Kidney (tissue), 13 donors: ENCODE measurements at regions not wholly inside any gene's neighbourhood (a gene's known extent, or its start where the extent isn't known, plus 50 kb on each side); places are given as distances from the start of the nearest gene placed in this dataset.

Source experiments
- DNase-seq, 5 donors: peaks; one replicate each; pipeline ENCODE4 v3.0.0-alpha.2; 2013 to 2020
- FAIRE-seq: peaks from 2 replicates; lab custom pipeline; 2012; peaks lifted over from hg19 to GRCh38; lab: Jason Lieb, UNC
- H3K27ac ChIP-seq, 2 donors: one replicate each; pipeline ENCODE4 v1.7.0; 2013; ENCODE audit warnings: low read depth in 2 of 2, low read length in 2 of 2, inconsistent platforms in 1 of 2
- H3K27me3 ChIP-seq: one replicate; pipeline ENCODE4 v1.7.1; 2013; ENCODE audit warnings: low read length, inconsistent platforms; ENCODE audit not compliant: control insufficient read depth, insufficient read depth
- H3K36me3 ChIP-seq, 3 donors: one replicate each; pipeline versions ENCODE4 v1.7.0 to v1.7.1; 2013; ENCODE audit warnings: low read length in 3 of 3, control low read depth in 1 of 3, inconsistent platforms in 1 of 3; ENCODE audit not compliant: insufficient read depth in 3 of 3, control insufficient read depth in 2 of 3
- H3K4me1 ChIP-seq, 3 donors: one replicate each; pipeline versions ENCODE4 v1.7.0 to v1.7.1; 2013; ENCODE audit warnings: low read length in 3 of 3, inconsistent platforms in 1 of 3, low read depth in 1 of 3; ENCODE audit not compliant: control insufficient read depth in 2 of 3, insufficient read depth in 2 of 3
- H3K4me3 ChIP-seq, 3 donors: one replicate each; pipeline versions ENCODE4 v1.7.0 to v1.8.1; 2013; ENCODE audit warnings: low read length in 3 of 3, control low read depth in 1 of 3, inconsistent platforms in 1 of 3
- H3K9ac ChIP-seq, 3 donors: one replicate each; pipeline versions ENCODE4 v1.7.0 to v1.7.1; 2013; ENCODE audit warnings: low read length in 3 of 3, control low read depth in 1 of 3, inconsistent platforms in 1 of 3
- H3K9me3 ChIP-seq, 3 donors: one replicate each; pipeline versions ENCODE4 v1.7.0 to v1.7.1; 2013; ENCODE audit warnings: low read length in 3 of 3, control low read depth in 1 of 3, inconsistent platforms in 1 of 3; ENCODE audit not compliant: control insufficient read depth in 2 of 3, insufficient read depth in 1 of 3
- intact Hi-C: fragments of 100-400 bp; cut with DNase I; formaldehyde crosslinking; loops from one replicate; pipeline ENCODE4 v1.11.1; 2022
- TF ChIP-seq, protein P1 (sequence below): IDR thresholded peaks from 3 replicates; pipeline ENCODE4 v1.5.1; 2012; ENCODE audit warnings: mild to moderate bottlenecking, moderate library complexity, borderline replicate concordance; ENCODE audit not compliant: insufficient read depth; ENCODE audit errors: extremely low read depth
- donor health status: control.
- donor health status: control.
- donor health status: control.
- donor health status: control.
- donor health status: control.
- donor health status: DM: yes; HTN: yes; CAD: no.
- donor health status: Normal renal cell carcinoma (clear cell type).

DNA sequence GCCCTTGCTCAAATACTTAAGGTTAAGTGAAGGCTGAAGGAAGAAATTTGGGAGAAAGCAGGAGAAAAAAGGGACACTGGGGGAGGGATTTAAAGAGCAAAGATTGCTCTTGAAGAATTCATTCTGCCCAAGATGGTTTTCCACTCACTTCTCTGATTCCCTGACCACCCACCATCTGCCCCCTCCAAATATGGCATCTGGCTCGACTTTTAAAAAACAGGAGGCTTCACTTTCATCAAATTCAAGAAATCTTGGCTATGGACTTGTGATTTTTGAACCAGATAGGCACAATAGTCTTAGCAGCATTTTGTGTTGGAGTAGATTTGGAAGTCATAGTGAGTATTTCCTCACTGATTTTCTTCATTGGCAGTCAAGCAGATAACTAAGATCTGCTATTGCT, 574.4 kb upstream of the SUCLG2 start:
- TF ChIP-seq, protein P1, sequence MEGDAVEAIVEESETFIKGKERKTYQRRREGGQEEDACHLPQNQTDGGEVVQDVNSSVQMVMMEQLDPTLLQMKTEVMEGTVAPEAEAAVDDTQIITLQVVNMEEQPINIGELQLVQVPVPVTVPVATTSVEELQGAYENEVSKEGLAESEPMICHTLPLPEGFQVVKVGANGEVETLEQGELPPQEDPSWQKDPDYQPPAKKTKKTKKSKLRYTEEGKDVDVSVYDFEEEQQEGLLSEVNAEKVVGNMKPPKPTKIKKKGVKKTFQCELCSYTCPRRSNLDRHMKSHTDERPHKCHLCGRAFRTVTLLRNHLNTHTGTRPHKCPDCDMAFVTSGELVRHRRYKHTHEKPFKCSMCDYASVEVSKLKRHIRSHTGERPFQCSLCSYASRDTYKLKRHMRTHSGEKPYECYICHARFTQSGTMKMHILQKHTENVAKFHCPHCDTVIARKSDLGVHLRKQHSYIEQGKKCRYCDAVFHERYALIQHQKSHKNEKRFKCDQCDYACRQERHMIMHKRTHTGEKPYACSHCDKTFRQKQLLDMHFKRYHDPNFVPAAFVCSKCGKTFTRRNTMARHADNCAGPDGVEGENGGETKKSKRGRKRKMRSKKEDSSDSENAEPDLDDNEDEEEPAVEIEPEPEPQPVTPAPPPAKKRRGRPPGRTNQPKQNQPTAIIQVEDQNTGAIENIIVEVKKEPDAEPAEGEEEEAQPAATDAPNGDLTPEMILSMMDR, result no peak
- H3K36me3 ChIP-seq, result no peaks in the 10 kb centered on the region
- H3K27me3 ChIP-seq, result no peaks in the 10 kb centered on the region
- FAIRE-seq (no peak), DNase-seq (no peak)
- intact Hi-C loops, result no loop called here
- H3K9me3 ChIP-seq, result no peaks in the 10 kb centered on the region
- no peak overlapping the region for H3K4me3 ChIP-seq
- no peak overlapping the region for H3K9ac ChIP-seq
- H3K4me1 ChIP-seq, result no peaks in the 10 kb centered on the region
- H3K27ac ChIP-seq, result no peak overlapping the region

DNA sequence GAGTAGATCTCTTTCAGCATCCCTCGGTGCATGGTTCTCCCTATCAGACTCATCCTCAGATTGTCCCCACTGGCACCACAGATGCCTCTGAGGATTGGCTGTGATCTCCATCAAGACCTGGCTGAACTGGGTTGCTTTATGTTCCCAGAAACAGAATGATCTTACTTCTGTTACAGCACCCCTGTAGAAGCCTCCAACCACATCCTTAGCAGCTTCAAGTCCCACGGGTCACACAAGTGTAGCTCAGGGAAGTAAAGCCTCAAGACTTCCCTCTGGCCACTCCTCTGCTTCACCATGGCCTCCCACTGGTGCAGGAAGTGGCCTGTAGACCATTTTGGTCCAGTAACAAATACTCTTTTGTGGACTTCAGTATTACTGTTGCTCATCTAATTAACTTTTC, 566.4 kb upstream of the SUCLG2 start:
- Histone ChIP-seq H3K4me1 (no peaks in the 10 kb centered on the region), H3K4me3 (no peak overlapping the region), H3K9ac (no peak overlapping the region), H3K27me3 (no peaks in the 10 kb centered on the region), H3K9me3 (no peaks in the 10 kb centered on the region), H3K27ac (no peak overlapping the region), H3K36me3 (no peaks in the 10 kb centered on the region)
- FAIRE-seq, result no peak
- no peak for DNase-seq
- TF ChIP-seq, protein P1, result no peak
- intact Hi-C loops, result no loop called here

DNA sequence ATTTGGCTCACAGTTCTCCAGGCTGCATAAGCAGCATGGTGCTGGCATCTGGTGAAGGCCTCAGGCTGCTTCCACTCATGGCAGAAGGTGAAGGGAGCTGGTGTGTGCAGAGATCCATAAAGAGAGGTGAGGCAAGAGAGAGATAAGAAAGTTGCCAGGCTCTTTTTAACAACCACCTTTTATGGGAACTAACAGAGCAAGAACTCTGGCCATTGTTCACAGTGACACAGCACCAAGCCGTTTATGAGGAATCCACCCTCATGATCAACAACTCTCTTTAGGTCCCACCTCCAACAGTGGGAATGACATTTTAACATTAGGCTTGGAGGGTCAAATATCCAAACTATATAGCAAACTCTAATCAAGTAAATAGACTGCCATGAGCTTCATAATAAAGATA, 557.2 kb upstream of the SUCLG2 start:
- Histone ChIP-seq H3K27me3 (no peaks in the 10 kb centered on the region), H3K9me3 (no peaks in the 10 kb centered on the region), H3K9ac (no peak overlapping the region), H3K27ac (no peak overlapping the region), H3K36me3 (no peaks in the 10 kb centered on the region), H3K4me1 (no peaks in the 10 kb centered on the region), H3K4me3 (no peak overlapping the region)
- DNase-seq (no peak), FAIRE-seq (no peak)
- intact Hi-C loops, result no loop called here
- TF ChIP-seq, protein P1, result no peak

DNA sequence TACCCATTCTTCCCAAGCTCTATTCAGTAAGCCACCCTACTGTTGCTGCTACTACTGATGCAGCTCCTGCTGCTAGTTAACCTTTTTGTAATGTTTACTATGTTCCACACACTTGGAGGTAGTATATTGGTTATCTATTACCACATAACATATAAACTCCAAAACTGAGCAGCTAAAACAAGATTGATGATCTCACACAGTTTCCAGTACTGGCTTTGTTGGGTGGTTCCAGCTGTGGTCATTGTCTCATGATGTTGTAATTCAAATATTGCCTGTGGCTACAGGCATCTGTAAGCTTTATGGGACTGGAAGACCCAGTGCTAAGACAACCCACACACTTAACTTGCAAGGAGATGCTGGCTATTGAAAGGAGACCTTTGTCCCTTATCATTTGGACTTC, 556.2 kb upstream of the SUCLG2 start:
- intact Hi-C loops, result no loop called here
- Histone ChIP-seq H3K27me3 (no peaks in the 10 kb centered on the region), H3K9me3 (no peaks in the 10 kb centered on the region), H3K4me1 (no peaks in the 10 kb centered on the region), H3K4me3 (no peak overlapping the region), H3K36me3 (no peaks in the 10 kb centered on the region), H3K9ac (no peak overlapping the region), H3K27ac (no peak overlapping the region)
- DNase-seq, result no peak
- no peak for FAIRE-seq
- TF ChIP-seq, protein P1, result no peak
